ENCODE measurements at regions not wholly inside any gene's neighbourhood (a gene's known extent, or its start where the extent isn't known, plus 50 kb on each side); places are given as distances from the start of the nearest gene placed in this dataset.

DNA sequence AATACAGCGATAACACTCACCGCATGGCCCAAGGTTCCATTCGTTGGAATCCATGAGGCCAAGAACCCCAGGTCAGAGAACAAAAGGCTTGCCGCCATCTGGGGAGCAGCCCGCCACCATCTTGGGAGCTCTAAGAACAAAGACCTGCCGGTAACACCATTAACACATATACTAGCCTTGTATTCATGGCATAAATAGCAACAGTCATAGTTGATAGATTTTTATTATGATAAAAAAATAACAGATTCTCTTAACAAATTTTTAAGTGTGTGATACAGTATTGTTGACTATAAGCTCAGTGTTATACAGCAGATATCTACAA lies 309.4 kb downstream of the GLUD2 start (continued):
- TF ChIP-seq ZNF384 (IDR thresholded peaks at IDR 0.05; ENCODE audit: low read depth, low read length) (no peak), ZFP30 (CRISPR knock-in tag; IDR thresholded peaks at IDR 0.05; ENCODE audit: borderline replicate concordance) (no peak)
- TF ChIP-seq, protein P1, sequence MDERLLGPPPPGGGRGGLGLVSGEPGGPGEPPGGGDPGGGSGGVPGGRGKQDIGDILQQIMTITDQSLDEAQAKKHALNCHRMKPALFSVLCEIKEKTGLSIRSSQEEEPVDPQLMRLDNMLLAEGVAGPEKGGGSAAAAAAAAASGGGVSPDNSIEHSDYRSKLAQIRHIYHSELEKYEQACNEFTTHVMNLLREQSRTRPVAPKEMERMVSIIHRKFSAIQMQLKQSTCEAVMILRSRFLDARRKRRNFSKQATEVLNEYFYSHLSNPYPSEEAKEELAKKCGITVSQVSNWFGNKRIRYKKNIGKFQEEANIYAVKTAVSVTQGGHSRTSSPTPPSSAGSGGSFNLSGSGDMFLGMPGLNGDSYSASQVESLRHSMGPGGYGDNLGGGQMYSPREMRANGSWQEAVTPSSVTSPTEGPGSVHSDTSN (CRISPR knock-in tag; IDR thresholded peaks at IDR 0.05; ENCODE audit: low read depth), result no peak
- TF ChIP-seq, protein P1 (tag; conservative IDR thresholded peaks at IDR 0.05; ENCODE audit: low read depth), result no peak

DNA sequence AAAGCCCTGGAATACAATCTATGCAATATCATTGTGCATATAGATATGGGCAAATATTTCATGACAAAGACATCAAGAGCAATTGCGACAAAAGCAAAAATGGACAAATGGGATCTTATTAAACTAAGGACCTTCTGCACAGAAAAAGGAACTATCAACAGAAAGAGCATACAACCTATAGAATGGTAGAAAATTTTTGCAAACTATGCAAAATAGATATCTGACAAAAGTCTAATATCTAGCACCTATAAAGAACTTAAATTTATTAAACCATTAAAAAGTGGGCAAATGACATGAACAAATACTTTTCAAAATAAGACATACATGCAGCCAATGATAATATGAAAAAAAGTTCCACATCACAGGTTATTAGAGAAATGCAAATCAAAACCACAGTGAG lies 312.9 kb downstream of the GLUD2 start:
- no peaks in the 10 kb centered on the region for H3K4me1 ChIP-seq (replicated peaks in 1 of 2; ENCODE audit: control insufficient read depth in 2 of 2, insufficient read depth in 2 of 2, low read length in 2 of 2)
- H3K9me1 ChIP-seq (ENCODE audit: control insufficient read depth, insufficient read depth, low read length), result no peaks in the 10 kb centered on the region
- no peak for FAIRE-seq
- no peaks in the 10 kb centered on the region for H3K27me3 ChIP-seq (ENCODE audit: control insufficient read depth in 2 of 2, insufficient read depth in 2 of 2, low read length in 2 of 2)
- peaks cover 18% of the 10 kb centered on the region; the same call in 2 of the 3 replicates for H3K79me2 ChIP-seq (ENCODE audit: control insufficient read depth, insufficient read depth, low read length)
- H3K27ac ChIP-seq (ENCODE audit: extremely low read depth, low read depth, low read length), result no peak overlapping the region
- no peak overlapping the region for H3K9ac ChIP-seq (ENCODE audit: insufficient read depth in 1 of 2, low read depth in 2 of 2, low read length in 2 of 2)
- in situ Hi-C loops (cut with MboI) (no loop called here), intact Hi-C loops (cut with micrococcal nuclease) (no loop called here)
- no peaks in the 10 kb centered on the region for H4K20me1 ChIP-seq (replicated peaks; ENCODE audit: control insufficient read depth, insufficient read depth, low read length)
- ChIA-PET POLR2A (no interaction called here), CTCF (ENCODE audit: low intra/inter-chr PET ratio) (no interaction called here)
- DNase-seq (ENCODE audit: extremely low read depth in 1 of 4, low spot score in 3 of 4), result no peak
- no peak for ATAC-seq
- TF ChIP-seq MAFK (IDR thresholded peaks at IDR 0.05; ENCODE audit: low read length) (peak; percentile 42; the same call in 1 of the 2 replicates), CHD1 (IDR thresholded peaks at IDR 0.05; ENCODE audit: low read length) (no peak), ZNF239 (CRISPR knock-in tag; IDR thresholded peaks at IDR 0.05) (no peak), ZNF354B (CRISPR knock-in tag; IDR thresholded peaks at IDR 0.05) (no peak), ZNF316 (IDR thresholded peaks at IDR 0.05) (peak; percentile 79), PML (IDR thresholded peaks at IDR 0.05; ENCODE audit: low read length) (no peak), ESRRA (IDR thresholded peaks at IDR 0.05; ENCODE audit: borderline replicate concordance, low read depth) (no peak), MAFF (IDR thresholded peaks at IDR 0.05; ENCODE audit: low read length) (peak; percentile 30; the same call in 1 of the 2 replicates), C11orf30 (IDR thresholded peaks at IDR 0.05; ENCODE audit: low read depth) (peak; percentile 22; the same call in 1 of the 2 replicates), POLR2A (conservative IDR thresholded peaks at IDR 0.05) (no peak)
- TF ChIP-seq, protein P2, sequence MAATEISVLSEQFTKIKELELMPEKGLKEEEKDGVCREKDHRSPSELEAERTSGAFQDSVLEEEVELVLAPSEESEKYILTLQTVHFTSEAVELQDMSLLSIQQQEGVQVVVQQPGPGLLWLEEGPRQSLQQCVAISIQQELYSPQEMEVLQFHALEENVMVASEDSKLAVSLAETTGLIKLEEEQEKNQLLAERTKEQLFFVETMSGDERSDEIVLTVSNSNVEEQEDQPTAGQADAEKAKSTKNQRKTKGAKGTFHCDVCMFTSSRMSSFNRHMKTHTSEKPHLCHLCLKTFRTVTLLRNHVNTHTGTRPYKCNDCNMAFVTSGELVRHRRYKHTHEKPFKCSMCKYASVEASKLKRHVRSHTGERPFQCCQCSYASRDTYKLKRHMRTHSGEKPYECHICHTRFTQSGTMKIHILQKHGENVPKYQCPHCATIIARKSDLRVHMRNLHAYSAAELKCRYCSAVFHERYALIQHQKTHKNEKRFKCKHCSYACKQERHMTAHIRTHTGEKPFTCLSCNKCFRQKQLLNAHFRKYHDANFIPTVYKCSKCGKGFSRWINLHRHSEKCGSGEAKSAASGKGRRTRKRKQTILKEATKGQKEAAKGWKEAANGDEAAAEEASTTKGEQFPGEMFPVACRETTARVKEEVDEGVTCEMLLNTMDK (IDR thresholded peaks at IDR 0.05; ENCODE audit: borderline replicate concordance, insufficient read depth, low read depth, low read length, poor library complexity, severe bottlenecking), result no peak
- TF ChIP-seq, protein P3, sequence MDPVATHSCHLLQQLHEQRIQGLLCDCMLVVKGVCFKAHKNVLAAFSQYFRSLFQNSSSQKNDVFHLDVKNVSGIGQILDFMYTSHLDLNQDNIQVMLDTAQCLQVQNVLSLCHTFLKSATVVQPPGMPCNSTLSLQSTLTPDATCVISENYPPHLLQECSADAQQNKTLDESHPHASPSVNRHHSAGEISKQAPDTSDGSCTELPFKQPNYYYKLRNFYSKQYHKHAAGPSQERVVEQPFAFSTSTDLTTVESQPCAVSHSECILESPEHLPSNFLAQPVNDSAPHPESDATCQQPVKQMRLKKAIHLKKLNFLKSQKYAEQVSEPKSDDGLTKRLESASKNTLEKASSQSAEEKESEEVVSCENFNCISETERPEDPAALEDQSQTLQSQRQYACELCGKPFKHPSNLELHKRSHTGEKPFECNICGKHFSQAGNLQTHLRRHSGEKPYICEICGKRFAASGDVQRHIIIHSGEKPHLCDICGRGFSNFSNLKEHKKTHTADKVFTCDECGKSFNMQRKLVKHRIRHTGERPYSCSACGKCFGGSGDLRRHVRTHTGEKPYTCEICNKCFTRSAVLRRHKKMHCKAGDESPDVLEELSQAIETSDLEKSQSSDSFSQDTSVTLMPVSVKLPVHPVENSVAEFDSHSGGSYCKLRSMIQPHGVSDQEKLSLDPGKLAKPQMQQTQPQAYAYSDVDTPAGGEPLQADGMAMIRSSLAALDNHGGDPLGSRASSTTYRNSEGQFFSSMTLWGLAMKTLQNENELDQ (CRISPR knock-in tag; IDR thresholded peaks at IDR 0.05; ENCODE audit: borderline replicate concordance), result no peak
- whole genome bisulfite sequencing (ENCODE audit: insufficient coverage, low coverage, missing lambda C conversion rate), result 70% methylated on average over 1 of the region's 1 CpG
- no TSS peak for BruUV-seq (replicated peaks)
- H3K9me3 ChIP-seq (replicated peaks; ENCODE audit: control insufficient read depth, insufficient read depth, low read depth, low read length), result no peaks in the 10 kb centered on the region
- no peaks in the 10 kb centered on the region for H3K36me3 ChIP-seq (ENCODE audit: control insufficient read depth, insufficient read depth, low read length)
- H3K4me3 ChIP-seq, result no peak overlapping the region
- H2AFZ ChIP-seq (ENCODE audit: low read depth, low read length), result no peak overlapping the region
- H3K4me2 ChIP-seq (ENCODE audit: insufficient read depth, low read length), result no peak overlapping the region

Data from K562 (cell line).